SU-DHL-6 (cell line): ENCODE measurements at regions not wholly inside any gene's neighbourhood (a gene's known extent, or its start where the extent isn't known, plus 50 kb on each side); places are given as distances from the start of the nearest gene placed in this dataset.

Experiments used
- EZH2phosphoT487 ChIP-seq: fragments of 200-600 bp; sonication (generic), shearing (Covaris generic); conservative IDR thresholded peaks from 2 replicates; pipeline ENCODE4 v1.6.1; 2018; ENCODE audit warnings: mild to moderate bottlenecking, antibody characterized with exemption, low read length, moderate library complexity, mixed read lengths
- TF ChIP-seq, protein P1 (sequence below): fragments of 200-600 bp; sonication (generic); IDR thresholded peaks from one replicate; pipeline ENCODE4 v1.5.1; 2017; ENCODE audit warnings: antibody characterized with exemption, mild to moderate bottlenecking, low read length, moderate library complexity; ENCODE audit not compliant: insufficient read depth, poor library complexity, severe bottlenecking

DNA sequence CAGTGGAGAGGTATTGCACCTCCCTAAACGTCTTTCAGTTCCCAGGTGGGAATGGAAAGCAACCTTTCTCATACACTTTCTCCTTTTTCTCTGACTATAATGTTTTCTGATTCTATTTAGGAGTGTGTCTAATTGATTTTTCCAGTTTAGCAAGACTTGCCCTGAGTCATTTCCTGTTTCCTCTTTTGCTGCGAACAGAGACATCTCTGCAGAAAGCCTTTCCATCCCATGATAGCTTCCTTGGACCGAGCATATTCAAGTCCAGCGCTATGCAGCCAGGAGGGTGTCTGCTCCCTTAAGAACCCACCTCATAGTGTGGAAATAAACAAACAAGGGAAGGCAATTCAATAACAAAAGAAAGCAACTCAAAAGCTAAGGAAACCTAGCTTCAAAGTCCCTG is 60.0 kb upstream of the CDH6 start:
- TF ChIP-seq, protein P1, sequence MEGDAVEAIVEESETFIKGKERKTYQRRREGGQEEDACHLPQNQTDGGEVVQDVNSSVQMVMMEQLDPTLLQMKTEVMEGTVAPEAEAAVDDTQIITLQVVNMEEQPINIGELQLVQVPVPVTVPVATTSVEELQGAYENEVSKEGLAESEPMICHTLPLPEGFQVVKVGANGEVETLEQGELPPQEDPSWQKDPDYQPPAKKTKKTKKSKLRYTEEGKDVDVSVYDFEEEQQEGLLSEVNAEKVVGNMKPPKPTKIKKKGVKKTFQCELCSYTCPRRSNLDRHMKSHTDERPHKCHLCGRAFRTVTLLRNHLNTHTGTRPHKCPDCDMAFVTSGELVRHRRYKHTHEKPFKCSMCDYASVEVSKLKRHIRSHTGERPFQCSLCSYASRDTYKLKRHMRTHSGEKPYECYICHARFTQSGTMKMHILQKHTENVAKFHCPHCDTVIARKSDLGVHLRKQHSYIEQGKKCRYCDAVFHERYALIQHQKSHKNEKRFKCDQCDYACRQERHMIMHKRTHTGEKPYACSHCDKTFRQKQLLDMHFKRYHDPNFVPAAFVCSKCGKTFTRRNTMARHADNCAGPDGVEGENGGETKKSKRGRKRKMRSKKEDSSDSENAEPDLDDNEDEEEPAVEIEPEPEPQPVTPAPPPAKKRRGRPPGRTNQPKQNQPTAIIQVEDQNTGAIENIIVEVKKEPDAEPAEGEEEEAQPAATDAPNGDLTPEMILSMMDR = no peak
- no peak for TF ChIP-seq EZH2phosphoT487
